Mesothelial cell of epicardium (in vitro differentiated cells): ENCODE measurements at regions not wholly inside any gene's neighbourhood (a gene's known extent, or its start where the extent isn't known, plus 50 kb on each side); places are given as distances from the start of the nearest gene placed in this dataset.
"Not testable (repeated sequence)": the region's sequence is repeated elsewhere in the genome, so short reads cannot be mapped to it uniquely, and the experiment has no call there.

Experiments used
- DNase-seq, 2 experiments: peaks; one replicate each; pipeline ENCODE4 v3.0.0; 2021; ENCODE audit warnings: low spot score in 2 of 2; ENCODE audit not compliant: unreplicated experiment in 2 of 2
- H3K27ac Mint-ChIP-seq: 2 replicates; pipeline ENCODE4 v1.8.0; 2021; ENCODE audit warnings: mixed read lengths
- H3K27me3 Mint-ChIP-seq: 2 replicates; pipeline ENCODE4 v1.8.0; 2021; ENCODE audit warnings: low read depth, mixed read lengths
- H3K36me3 Mint-ChIP-seq: 2 replicates; pipeline ENCODE4 v1.8.0; 2021; ENCODE audit warnings: mixed read lengths
- H3K4me1 Mint-ChIP-seq: 2 replicates; pipeline ENCODE4 v1.8.0; 2021; ENCODE audit warnings: mixed read lengths
- H3K4me3 Mint-ChIP-seq: 2 replicates; pipeline ENCODE4 v1.8.0; 2021; ENCODE audit warnings: mild to moderate bottlenecking, moderate library complexity, mixed read lengths
- H3K9me3 Mint-ChIP-seq: 2 replicates; pipeline ENCODE4 v1.8.0; 2021; ENCODE audit warnings: mixed read lengths
- CTCF ChIP-seq: fragments of 200-600 bp; sonication (generic); IDR thresholded peaks from one replicate; pipeline ENCODE4 v1.5.0; 2021; ENCODE audit warnings: antibody characterized with exemption; ENCODE audit not compliant: unreplicated experiment

GRCh38 chr3:144879701-144880100 is 908.1 kb downstream of the DIPK2A start:
- Mint-ChIP-seq H3K4me1 (no peaks in the 10 kb centered on the region), H3K4me3 (no peak overlapping the region), H3K36me3 (no peaks in the 10 kb centered on the region), H3K27ac (no peak overlapping the region), H3K9me3 (peaks cover 8% of the 10 kb centered on the region), H3K27me3 (no peaks in the 10 kb centered on the region)
- TF ChIP-seq CTCF, result no peak
- no peak for DNase-seq

GRCh38 chr3:144893980-144894379 is 922.4 kb downstream of the DIPK2A start:
- TF ChIP-seq CTCF, result no peak
- H3K9me3 Mint-ChIP-seq, result no peaks in the 10 kb centered on the region
- no peaks in the 10 kb centered on the region for H3K27me3 Mint-ChIP-seq
- peaks cover 16% of the 10 kb centered on the region for H3K4me1 Mint-ChIP-seq
- no peaks in the 10 kb centered on the region for H3K36me3 Mint-ChIP-seq
- H3K4me3 Mint-ChIP-seq, result no peak overlapping the region
- peak overlapping the region; percentile 79 for H3K27ac Mint-ChIP-seq
- no peak for DNase-seq

GRCh38 chr3:144894576-144894975 is 923.0 kb downstream of the DIPK2A start:
- Mint-ChIP-seq H3K27me3 (no peaks in the 10 kb centered on the region), H3K27ac (peak overlapping the region; percentile 62)
- no peak for TF ChIP-seq CTCF

GRCh38 chr3:144900366-144900765 is 928.7 kb downstream of the DIPK2A start:
- no peak overlapping the region for H3K4me3 Mint-ChIP-seq
- H3K9me3 Mint-ChIP-seq, result peaks cover 24% of the 10 kb centered on the region
- no peak for TF ChIP-seq CTCF
- H3K36me3 Mint-ChIP-seq, result peaks cover 3% of the 10 kb centered on the region
- peaks cover under 1% of the 10 kb centered on the region for H3K4me1 Mint-ChIP-seq
- no peak overlapping the region for H3K27ac Mint-ChIP-seq
- no peaks in the 10 kb centered on the region for H3K27me3 Mint-ChIP-seq
- DNase-seq, result no peak

More at GRCh38 chr3:144894576-144894975, 923.0 kb downstream of the DIPK2A start:
- Mint-ChIP-seq H3K4me3 (no peak overlapping the region), H3K9me3 (no peaks in the 10 kb centered on the region), H3K36me3 (no peaks in the 10 kb centered on the region), H3K4me1 (peaks cover 16% of the 10 kb centered on the region)
- no peak for DNase-seq

GRCh38 chr3:144907581-144907980 is 936.0 kb downstream of the DIPK2A start:
- H3K27me3 Mint-ChIP-seq, DNase-seq, H3K4me1 Mint-ChIP-seq, H3K36me3 Mint-ChIP-seq, H3K4me3 Mint-ChIP-seq: not testable (repeated sequence)
- Mint-ChIP-seq H3K9me3 (peaks cover 45% of the 10 kb centered on the region), H3K27ac (peak overlapping the region; percentile 66)

- H3K9me3 Mint-ChIP-seq, result peaks cover 16% of the 10 kb centered on the region
- no peaks in the 10 kb centered on the region for H3K4me1 Mint-ChIP-seq
- no peaks in the 10 kb centered on the region for H3K27me3 Mint-ChIP-seq
- H3K4me3 Mint-ChIP-seq, result no peak overlapping the region
- no peak overlapping the region for H3K27ac Mint-ChIP-seq
- DNase-seq, result no peak
- TF ChIP-seq CTCF, result no peak
- H3K36me3 Mint-ChIP-seq, result no peaks in the 10 kb centered on the region
These were observed 941.3 kb downstream of the DIPK2A start for GRCh38 chr3:144912968-144913367.
